ENCODE measurements at regions not wholly inside any gene's neighbourhood (a gene's known extent, or its start where the extent isn't known, plus 50 kb on each side); places are given as distances from the start of the nearest gene placed in this dataset.

DNA sequence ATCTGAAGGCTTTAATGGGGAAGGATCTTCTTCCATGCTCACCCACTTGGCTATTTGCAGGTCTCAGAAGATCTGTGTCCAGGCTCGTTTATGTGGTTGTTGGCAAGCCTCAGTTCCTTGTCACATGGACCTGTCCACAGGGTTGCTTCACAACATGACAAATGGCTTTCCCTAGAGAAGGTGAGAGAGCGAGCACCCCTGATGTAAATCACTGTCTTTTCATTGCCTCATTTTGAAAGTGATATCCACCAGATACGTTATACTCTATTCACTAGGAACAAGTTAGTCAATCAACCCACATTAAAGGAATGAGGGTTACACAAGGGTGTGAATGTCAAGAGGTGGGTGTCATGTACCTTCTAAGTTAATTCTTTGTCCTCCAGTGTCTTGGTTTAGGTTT, 433.3 kb downstream of the RPS6KC1 start:
- DNase-seq (ENCODE audit: low read depth): no peak
- H3K4me3 ChIP-seq (ENCODE audit: low read length): no peak overlapping the region
- TF ChIP-seq, protein P1, sequence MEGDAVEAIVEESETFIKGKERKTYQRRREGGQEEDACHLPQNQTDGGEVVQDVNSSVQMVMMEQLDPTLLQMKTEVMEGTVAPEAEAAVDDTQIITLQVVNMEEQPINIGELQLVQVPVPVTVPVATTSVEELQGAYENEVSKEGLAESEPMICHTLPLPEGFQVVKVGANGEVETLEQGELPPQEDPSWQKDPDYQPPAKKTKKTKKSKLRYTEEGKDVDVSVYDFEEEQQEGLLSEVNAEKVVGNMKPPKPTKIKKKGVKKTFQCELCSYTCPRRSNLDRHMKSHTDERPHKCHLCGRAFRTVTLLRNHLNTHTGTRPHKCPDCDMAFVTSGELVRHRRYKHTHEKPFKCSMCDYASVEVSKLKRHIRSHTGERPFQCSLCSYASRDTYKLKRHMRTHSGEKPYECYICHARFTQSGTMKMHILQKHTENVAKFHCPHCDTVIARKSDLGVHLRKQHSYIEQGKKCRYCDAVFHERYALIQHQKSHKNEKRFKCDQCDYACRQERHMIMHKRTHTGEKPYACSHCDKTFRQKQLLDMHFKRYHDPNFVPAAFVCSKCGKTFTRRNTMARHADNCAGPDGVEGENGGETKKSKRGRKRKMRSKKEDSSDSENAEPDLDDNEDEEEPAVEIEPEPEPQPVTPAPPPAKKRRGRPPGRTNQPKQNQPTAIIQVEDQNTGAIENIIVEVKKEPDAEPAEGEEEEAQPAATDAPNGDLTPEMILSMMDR (conservative IDR thresholded peaks at IDR 0.05; ENCODE audit: low read length): no peak

DNA sequence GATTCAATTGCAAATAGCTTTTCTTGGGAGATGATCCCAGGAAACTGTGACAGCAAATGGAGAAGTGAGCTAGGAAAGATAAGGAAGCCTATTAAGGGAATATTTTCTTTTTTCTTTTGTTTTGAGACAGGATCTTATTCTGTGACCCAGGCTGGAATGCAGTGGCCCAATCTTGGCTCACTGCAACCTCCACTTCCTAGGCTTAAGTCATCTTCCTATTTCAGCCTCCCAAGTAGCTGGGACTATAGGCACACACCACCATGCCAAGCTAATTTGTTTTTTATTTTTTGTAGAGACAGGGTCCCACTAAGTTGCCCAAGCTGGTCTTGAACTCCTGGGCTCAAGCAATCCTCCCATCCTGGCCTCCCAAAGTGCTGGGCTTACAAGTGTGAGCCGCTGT, 433.7 kb downstream of the RPS6KC1 start:
- DNase-seq (ENCODE audit: low read depth): no peak
- no peak overlapping the region for H3K4me3 ChIP-seq (ENCODE audit: low read length)
- TF ChIP-seq, protein P1 (conservative IDR thresholded peaks at IDR 0.05; ENCODE audit: low read length): no peak

DNA sequence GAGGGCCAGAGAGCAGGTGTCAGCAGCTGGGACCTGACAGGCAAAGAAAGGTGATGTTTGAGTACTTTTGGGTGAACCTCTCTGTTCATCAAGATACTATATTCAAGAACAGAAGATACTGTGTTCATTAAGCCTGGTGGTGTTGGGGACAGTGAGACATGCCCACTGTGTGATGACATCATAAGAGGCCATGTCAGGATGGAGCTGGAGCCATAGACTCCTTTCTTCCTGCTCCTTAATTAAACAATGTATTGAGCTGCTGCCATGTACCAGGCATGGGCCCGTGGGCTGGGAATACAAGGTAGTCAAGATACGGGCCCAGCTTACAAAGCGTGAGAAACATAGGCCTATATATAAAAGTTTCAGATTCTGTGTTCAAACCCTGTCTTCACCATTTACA, 435.4 kb downstream of the RPS6KC1 start:
- TF ChIP-seq, protein P1 (conservative IDR thresholded peaks at IDR 0.05; ENCODE audit: low read length): no peak
- no peak overlapping the region for H3K4me3 ChIP-seq (ENCODE audit: low read length)
- DNase-seq (ENCODE audit: low read depth): no peak

DNA sequence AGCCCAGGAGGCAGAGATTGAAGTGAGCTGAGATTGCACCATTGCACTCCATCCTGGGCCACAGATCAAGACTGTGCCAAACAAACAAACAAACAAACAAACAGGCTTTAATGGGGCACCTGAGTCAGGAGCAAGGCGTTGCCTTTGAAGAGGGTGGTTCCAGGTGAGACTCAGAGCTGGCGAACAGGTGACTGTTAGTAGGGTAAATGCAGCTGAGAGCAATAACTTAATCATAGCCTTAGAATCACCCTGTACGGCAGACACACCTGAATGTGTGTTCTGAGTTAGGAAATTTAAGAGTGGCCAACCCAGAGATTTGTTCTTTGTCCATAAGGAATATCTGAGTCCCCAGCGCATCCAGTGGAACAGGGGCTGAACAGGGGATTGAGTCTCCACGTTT, 440.4 kb downstream of the RPS6KC1 start:
- DNase-seq (ENCODE audit: low read depth): no peak
- TF ChIP-seq, protein P1 (conservative IDR thresholded peaks at IDR 0.05; ENCODE audit: low read length): no peak
- H3K4me3 ChIP-seq (ENCODE audit: low read length): no peak overlapping the region

DNA sequence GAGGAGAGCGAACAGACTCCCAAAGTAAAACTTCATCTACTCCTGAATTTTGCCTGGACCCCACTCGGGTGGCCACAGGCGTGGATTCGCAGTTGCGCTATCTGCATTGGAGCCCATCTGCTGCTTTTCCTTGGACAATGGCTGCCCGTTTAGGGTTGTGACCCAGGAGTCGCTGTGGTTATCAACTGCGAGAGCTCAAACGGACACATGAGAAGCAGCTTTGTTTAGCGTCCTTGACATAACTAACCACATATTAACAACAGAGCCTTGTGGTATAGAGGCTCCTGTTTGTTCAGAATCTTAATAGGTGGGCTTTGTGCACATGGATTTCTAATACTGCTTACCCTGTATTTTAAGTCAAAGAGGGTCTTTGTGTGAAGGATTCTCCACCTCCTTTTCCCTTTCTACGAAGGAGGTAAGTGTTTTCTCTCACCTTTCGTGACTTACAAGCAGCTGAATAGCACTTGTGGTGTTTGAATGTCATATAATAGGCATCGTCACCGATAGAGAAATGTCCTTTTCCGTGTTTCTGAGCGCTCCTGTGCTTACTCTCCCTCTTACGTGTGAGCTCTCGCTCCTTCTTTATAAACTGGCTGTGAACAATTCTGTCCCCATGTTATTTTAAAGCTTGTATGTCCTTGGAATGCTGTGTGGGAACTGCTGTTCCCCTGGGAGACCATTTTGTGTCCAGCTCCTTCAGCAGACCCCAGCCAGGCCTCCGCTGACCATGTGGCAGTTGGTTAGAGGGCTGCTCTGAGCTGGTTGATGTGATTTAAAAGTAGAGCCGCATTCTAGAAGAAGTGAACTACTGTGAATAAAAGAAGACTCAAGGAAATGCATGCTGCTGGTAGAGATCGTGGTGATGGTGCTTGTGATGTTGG, 441.4 kb downstream of the RPS6KC1 start:
- TF ChIP-seq, protein P1 (conservative IDR thresholded peaks at IDR 0.05; ENCODE audit: low read length): no peak
- no peak overlapping the region for H3K4me3 ChIP-seq (ENCODE audit: low read length)
- no peak for DNase-seq (ENCODE audit: low read depth)

DNA sequence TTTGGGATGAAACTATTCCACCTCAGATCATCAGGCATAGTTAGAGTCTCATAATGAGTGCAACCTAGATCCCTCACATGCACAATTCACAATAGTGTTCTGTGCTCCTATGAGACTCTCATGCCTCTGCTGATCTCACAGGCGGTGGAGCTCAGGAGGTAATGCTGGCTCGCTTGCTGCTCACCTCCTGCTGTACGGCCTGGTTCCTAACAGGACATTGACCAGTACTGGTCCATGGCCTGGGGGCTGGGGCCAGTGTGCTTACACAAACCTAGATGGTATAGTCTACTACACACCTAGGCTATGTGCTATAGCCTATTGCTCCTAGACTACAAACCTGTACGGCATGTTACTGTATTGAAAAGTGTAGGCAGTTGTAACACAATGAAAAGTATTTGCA, 448.4 kb downstream of the RPS6KC1 start:
- TF ChIP-seq, protein P1 (conservative IDR thresholded peaks at IDR 0.05; ENCODE audit: low read length): no peak
- H3K4me3 ChIP-seq (ENCODE audit: low read length): no peak overlapping the region
- DNase-seq (ENCODE audit: low read depth): no peak
